Amniotic stem cell (primary cell): ENCODE measurements at regions not wholly inside any gene's neighbourhood (a gene's known extent, or its start where the extent isn't known, plus 50 kb on each side); places are given as distances from the start of the nearest gene placed in this dataset.
"Not testable (repeated sequence)": the region's sequence is repeated elsewhere in the genome, so short reads cannot be mapped to it uniquely, and the experiment has no call there.

ENCODE experiments used
- DNase-seq: peaks from one replicate; lab custom pipeline; 2025; lab: John Stamatoyannopoulos, UW

- DNase-seq, result no peak
These were observed 141.8 kb downstream of the SIM1 start for GRCh38 chr6:100322886-100323285.

GRCh38 chr6:100320686-100321085, 144.0 kb downstream of the SIM1 start:
- no peak for DNase-seq

- DNase-seq, result no peak
These were observed 147.7 kb downstream of the SIM1 start for GRCh38 chr6:100317031-100317430.

GRCh38 chr6:100314186-100314585, 150.5 kb downstream of the SIM1 start:
- DNase-seq, result no peak

GRCh38 chr6:100311707-100312251, 152.9 kb downstream of the SIM1 start:
- DNase-seq, result no peak

- no peak for DNase-seq
These were observed 155.5 kb downstream of the SIM1 start for GRCh38 chr6:100309174-100309573.

- DNase-seq, result no peak
These were observed 157.2 kb downstream of the SIM1 start for GRCh38 chr6:100307561-100307960.

GRCh38 chr6:100305209-100305869, 159.4 kb downstream of the SIM1 start:
- no peak for DNase-seq

- no peak for DNase-seq
These were observed 160.1 kb downstream of the SIM1 start for GRCh38 chr6:100304575-100304974.

GRCh38 chr6:100301731-100302130, 163.0 kb downstream of the SIM1 start:
- DNase-seq, result no peak

GRCh38 chr6:100300221-100300736, 164.4 kb downstream of the SIM1 start:
- DNase-seq, result peak; percentile 84

- DNase-seq, result no peak
These were observed 167.7 kb downstream of the SIM1 start for GRCh38 chr6:100296810-100297544.

GRCh38 chr6:100295172-100295571, 169.5 kb downstream of the SIM1 start:
- not testable (repeated sequence) for DNase-seq

- no peak for DNase-seq
These were observed 175.4 kb downstream of the SIM1 start for GRCh38 chr6:100289285-100289684.

- no peak for DNase-seq
These were observed 176.4 kb downstream of the SIM1 start for GRCh38 chr6:100288311-100288710.

- peak; percentile 10 for DNase-seq
These were observed 181.4 kb downstream of the SIM1 start for GRCh38 chr6:100283285-100283684.

- DNase-seq, result no peak
These were observed 183.2 kb downstream of the SIM1 start for GRCh38 chr6:100281471-100281901.

GRCh38 chr6:100276311-100277057, 188.2 kb downstream of the SIM1 start:
- DNase-seq, result no peak

GRCh38 chr6:100274147-100274546, 190.6 kb downstream of the SIM1 start:
- no peak for DNase-seq

GRCh38 chr6:100271625-100272024, 193.1 kb downstream of the SIM1 start:
- no peak for DNase-seq

GRCh38 chr6:100271202-100271601, 193.5 kb downstream of the SIM1 start:
- no peak for DNase-seq

GRCh38 chr6:100269189-100269588, 195.5 kb downstream of the SIM1 start:
- DNase-seq, result peak; percentile 7
